Heart left ventricle (tissue), 13 donors: ENCODE measurements at regions not wholly inside any gene's neighbourhood (a gene's known extent, or its start where the extent isn't known, plus 50 kb on each side); places are given as distances from the start of the nearest gene placed in this dataset.

Source experiments
- POLR2A ChIP-seq, 2 donors: fragments of 450-650 bp; IDR thresholded peaks; one replicate each; pipeline ENCODE4 v1.6.1; 2017; ENCODE audit warnings: antibody characterized with exemption in 2 of 2, mild to moderate bottlenecking in 2 of 2, moderate library complexity in 2 of 2
- TF ChIP-seq, protein P1 (sequence below), 12 donors: fragments of 200-600 bp; sonication (generic) in 4 of 12; IDR thresholded peaks; one replicate each; pipeline versions ENCODE4 v1.5.0 to v1.8.0; 2018 to 2022; ENCODE audit warnings: antibody characterized with exemption in 12 of 12, mild to moderate bottlenecking in 5 of 12
- donor health status: ischemic (EF 13 %, LVEDD 7.1; RV severe dilation, severe dysfunction).
- donor health status: DM: no; HTN: yes; CAD: no.
- donor health status: DM: no; HTN: no; CAD: no.
- donor health status: ischemic (EF 25% LVEDD 6.9; RV normal size, moderate dysfunction).
- donor health status: ischemic (EF 25% LVEDD 5.7; RV mildly dilated, moderate dysfunction).
- donor health status: ischemic (EF 35%, LVEDD 5.7; RV mildly dilated, moderate dysfunction).
- donor health status: nonischemic (EF 11% LVEDD 7.7; RV severe dilation, severe dysfunction).
- donor health status: DM: yes; HTN: yes; CAD: no.
- donor health status: PGD.
- donor health status: ischemic (EF 29% LVEDD 5.4; RV normal size, mild dysfunction).
- donor health status: nonischemic (EF 23%, LVEDD 6.1; RV moderate dilation, normal function).

DNA sequence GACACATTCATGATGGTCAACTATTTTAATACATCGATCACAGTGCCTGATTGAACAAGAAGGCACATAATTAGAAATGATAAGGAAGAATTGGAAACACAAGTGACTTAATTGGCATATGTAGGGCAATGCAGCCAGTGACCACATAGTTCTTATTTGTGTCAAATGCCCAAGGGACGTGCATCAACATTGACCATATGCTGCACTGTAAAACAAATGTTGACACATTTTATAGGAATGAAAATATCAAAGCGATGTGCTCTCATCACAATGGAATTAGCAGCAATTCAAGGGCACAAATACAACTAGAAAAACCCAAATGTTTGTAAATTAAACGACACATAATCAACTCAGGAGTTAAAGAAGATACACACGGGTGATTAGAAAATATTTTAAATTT is 948.3 kb upstream of the PRKX start:
- TF ChIP-seq, protein P1, sequence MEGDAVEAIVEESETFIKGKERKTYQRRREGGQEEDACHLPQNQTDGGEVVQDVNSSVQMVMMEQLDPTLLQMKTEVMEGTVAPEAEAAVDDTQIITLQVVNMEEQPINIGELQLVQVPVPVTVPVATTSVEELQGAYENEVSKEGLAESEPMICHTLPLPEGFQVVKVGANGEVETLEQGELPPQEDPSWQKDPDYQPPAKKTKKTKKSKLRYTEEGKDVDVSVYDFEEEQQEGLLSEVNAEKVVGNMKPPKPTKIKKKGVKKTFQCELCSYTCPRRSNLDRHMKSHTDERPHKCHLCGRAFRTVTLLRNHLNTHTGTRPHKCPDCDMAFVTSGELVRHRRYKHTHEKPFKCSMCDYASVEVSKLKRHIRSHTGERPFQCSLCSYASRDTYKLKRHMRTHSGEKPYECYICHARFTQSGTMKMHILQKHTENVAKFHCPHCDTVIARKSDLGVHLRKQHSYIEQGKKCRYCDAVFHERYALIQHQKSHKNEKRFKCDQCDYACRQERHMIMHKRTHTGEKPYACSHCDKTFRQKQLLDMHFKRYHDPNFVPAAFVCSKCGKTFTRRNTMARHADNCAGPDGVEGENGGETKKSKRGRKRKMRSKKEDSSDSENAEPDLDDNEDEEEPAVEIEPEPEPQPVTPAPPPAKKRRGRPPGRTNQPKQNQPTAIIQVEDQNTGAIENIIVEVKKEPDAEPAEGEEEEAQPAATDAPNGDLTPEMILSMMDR (IDR thresholded peaks at IDR 0.05), result no peak
- TF ChIP-seq POLR2A (IDR thresholded peaks at IDR 0.05), result no peak
